Skeletal muscle tissue (tissue), 3 donors: ENCODE measurements at regions not wholly inside any gene's neighbourhood (a gene's known extent, or its start where the extent isn't known, plus 50 kb on each side); places are given as distances from the start of the nearest gene placed in this dataset.

Experiments
- H3K27ac ChIP-seq: one replicate; pipeline ENCODE4 v1.7.0; 2013; ENCODE audit warnings: mild to moderate bottlenecking, low read depth, low read length, inconsistent platforms
- H3K27me3 ChIP-seq, 3 donors: one replicate each; pipeline ENCODE4 v1.7.0; 2013; ENCODE audit warnings: low read length in 3 of 3; ENCODE audit not compliant: control insufficient read depth in 3 of 3, insufficient read depth in 3 of 3
- H3K36me3 ChIP-seq, 3 donors: one replicate each; pipeline ENCODE4 v1.7.0; 2013; ENCODE audit warnings: low read length in 3 of 3; ENCODE audit not compliant: control insufficient read depth in 3 of 3, insufficient read depth in 3 of 3
- H3K4me1 ChIP-seq, 3 donors: one replicate each; pipeline ENCODE4 v1.7.0; 2013; ENCODE audit warnings: low read length in 3 of 3, mild to moderate bottlenecking in 3 of 3; ENCODE audit not compliant: control insufficient read depth in 3 of 3, insufficient read depth in 3 of 3
- H3K4me3 ChIP-seq, 3 donors: one replicate each; pipeline ENCODE4 v1.7.0; 2013; ENCODE audit warnings: low read length in 3 of 3
- H3K9ac ChIP-seq, 3 donors: one replicate each; pipeline ENCODE4 v1.7.0; 2013; ENCODE audit warnings: low read length in 3 of 3, mild to moderate bottlenecking in 3 of 3, moderate library complexity in 2 of 3, low read depth in 1 of 3
- H3K9me3 ChIP-seq, 3 donors: one replicate each; pipeline ENCODE4 v1.7.0; 2013; ENCODE audit warnings: low read length in 3 of 3; ENCODE audit not compliant: control insufficient read depth in 3 of 3
- donor health status: Osteomylitis.

DNA sequence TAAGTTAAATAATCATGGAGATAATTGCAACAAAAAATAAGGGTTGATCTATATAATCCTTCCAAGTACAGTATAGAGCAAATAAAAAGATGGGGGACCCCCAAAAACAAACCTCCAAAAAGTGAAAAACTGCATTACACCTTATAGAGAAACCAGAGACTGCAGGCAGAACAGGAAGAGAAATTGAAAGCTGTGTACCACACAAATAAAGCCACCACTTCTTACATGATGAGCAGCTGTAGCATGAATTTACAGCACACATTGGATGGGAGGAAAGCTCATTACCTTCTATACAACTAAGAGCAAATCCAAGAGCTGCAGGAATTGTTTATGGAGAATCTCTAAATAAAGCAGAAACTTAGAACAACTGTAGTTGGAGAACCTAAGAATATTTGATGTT is 152.4 kb upstream of the PDE5A start:
- no peaks in the 10 kb centered on the region for H3K27me3 ChIP-seq
- H3K4me1 ChIP-seq = no peaks in the 10 kb centered on the region
- no peaks in the 10 kb centered on the region for H3K9me3 ChIP-seq
- H3K9ac ChIP-seq = no peak overlapping the region
- H3K4me3 ChIP-seq = no peak overlapping the region
- H3K36me3 ChIP-seq = no peaks in the 10 kb centered on the region
- H3K27ac ChIP-seq = no peak overlapping the region

DNA sequence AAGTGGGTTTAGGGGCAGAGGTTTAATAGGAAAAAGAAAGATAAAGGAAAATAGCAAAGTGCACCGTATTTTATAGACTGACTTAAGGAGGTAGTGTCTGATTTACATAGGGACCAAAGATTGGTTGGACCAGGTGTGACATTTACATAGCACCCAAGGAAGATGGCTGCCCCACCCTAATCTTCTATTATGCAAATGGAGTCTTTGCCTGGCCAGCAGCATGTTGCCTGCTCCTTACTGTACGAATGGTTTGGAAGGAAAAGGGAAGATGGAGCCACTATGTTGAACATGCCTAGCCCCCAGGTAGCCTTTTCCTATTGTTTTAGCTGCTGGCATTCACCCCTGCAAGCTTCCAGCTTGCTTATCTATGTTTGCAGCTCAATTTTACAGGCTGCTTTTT is 146.2 kb upstream of the PDE5A start:
- Histone ChIP-seq H3K9me3 (no peaks in the 10 kb centered on the region), H3K9ac (no peak overlapping the region), H3K4me3 (no peak overlapping the region)

DNA sequence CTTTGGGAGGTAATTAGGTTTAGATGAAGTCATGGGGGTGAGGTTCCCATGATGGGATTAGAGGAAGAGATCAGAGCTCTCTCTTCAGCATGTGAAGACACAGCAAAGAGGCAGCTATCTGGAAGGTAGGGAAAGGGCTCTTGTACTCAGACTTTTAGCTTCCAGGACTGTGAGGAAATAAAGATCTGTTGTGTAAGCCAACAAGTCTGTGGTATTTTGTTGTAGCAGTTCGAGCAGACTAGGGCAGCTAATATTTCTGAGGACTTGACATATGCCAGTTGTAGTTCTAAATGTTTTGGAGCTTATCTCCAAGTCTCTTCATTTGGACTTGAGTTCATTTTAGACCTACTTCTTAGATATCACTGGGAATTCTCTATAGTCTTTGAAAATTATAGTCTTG is 137.3 kb upstream of the PDE5A start:
- Histone ChIP-seq H3K4me3 (no peak overlapping the region), H3K27me3 (no peaks in the 10 kb centered on the region), H3K27ac (no peak overlapping the region), H3K4me1 (no peaks in the 10 kb centered on the region), H3K36me3 (no peaks in the 10 kb centered on the region), H3K9me3 (peaks cover 0 to 2% (median 0%) of the 10 kb centered on the region in 3 donors), H3K9ac (no peak overlapping the region)

More for the DNA sequence above, 146.2 kb upstream of the PDE5A start:
- Histone ChIP-seq H3K27me3 (no peaks in the 10 kb centered on the region), H3K36me3 (no peaks in the 10 kb centered on the region), H3K4me1 (no peaks in the 10 kb centered on the region), H3K27ac (no peak overlapping the region)

DNA sequence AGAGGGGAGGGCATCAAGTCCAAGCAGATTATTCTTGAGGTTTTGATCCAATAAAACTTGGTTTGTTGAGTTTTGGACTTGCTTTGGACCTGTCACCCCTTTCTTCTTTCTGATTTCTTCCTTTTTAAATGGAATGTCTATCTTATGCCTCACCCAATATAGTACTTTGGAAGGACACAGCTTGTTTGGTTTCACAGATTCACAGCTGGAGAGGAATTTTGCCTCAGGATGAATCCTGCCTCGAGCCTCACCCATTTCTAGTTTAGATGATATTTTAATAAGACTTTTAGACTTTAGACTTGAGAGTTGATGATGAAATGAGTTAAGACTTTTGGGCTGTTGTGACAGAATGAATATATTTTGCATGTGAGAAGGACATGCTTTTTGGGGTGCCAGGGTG is 136.9 kb upstream of the PDE5A start:
- Histone ChIP-seq H3K4me1 (no peaks in the 10 kb centered on the region), H3K36me3 (no peaks in the 10 kb centered on the region), H3K27me3 (no peaks in the 10 kb centered on the region), H3K4me3 (no peak overlapping the region), H3K9ac (no peak overlapping the region), H3K27ac (no peak overlapping the region), H3K9me3 (peaks cover 0 to 2% (median 0%) of the 10 kb centered on the region in 3 donors)

DNA sequence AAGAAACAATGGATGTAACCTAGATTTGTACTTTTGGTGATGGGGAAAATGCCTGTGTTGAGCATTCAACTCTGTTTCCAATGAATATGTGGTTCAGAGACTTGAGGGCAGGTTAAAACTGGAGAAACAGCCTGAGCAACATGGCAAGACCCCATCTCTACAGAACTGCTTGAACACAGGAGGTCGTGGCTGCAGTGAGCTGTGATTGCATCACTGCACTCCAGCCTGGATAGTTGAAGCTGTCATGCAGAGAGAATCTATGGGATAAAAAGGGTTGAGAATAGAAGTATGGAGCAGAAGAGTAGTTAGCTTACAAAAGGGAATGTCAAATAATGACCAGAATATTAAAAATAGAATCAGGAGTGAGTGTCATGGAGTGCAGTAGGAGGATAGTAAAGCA is 134.8 kb upstream of the PDE5A start:
- H3K27me3 ChIP-seq = no peaks in the 10 kb centered on the region
- H3K9me3 ChIP-seq = peaks cover 0 to 2% (median 0%) of the 10 kb centered on the region in 3 donors
- H3K4me3 ChIP-seq = no peak overlapping the region
- no peak overlapping the region for H3K27ac ChIP-seq
- no peaks in the 10 kb centered on the region for H3K4me1 ChIP-seq
- no peaks in the 10 kb centered on the region for H3K36me3 ChIP-seq
- no peak overlapping the region for H3K9ac ChIP-seq

DNA sequence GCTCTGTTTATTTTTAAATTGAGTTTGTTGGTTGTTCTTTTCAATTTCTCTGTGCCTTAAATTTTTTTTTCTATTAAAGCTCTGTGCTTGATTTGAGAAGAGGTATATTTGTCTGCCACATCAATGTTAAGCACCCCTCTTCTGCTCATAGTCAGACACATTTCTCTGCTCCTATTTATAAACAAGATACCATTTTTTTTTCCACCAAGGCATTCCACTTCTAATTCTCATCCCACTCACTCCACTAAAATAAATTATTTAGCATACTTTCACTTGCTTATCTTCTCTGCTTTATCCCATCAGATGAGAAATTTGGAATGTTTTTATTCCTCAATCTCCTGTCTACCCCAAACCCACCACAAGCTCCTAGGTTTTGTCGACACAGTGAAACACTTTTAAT is 127.0 kb upstream of the PDE5A start:
- H3K4me3 ChIP-seq = no peak overlapping the region
- no peak overlapping the region for H3K27ac ChIP-seq
- H3K4me1 ChIP-seq = no peaks in the 10 kb centered on the region
- H3K36me3 ChIP-seq = no peaks in the 10 kb centered on the region
- H3K9me3 ChIP-seq = no peaks in the 10 kb centered on the region
- H3K27me3 ChIP-seq = no peaks in the 10 kb centered on the region
- no peak overlapping the region for H3K9ac ChIP-seq

DNA sequence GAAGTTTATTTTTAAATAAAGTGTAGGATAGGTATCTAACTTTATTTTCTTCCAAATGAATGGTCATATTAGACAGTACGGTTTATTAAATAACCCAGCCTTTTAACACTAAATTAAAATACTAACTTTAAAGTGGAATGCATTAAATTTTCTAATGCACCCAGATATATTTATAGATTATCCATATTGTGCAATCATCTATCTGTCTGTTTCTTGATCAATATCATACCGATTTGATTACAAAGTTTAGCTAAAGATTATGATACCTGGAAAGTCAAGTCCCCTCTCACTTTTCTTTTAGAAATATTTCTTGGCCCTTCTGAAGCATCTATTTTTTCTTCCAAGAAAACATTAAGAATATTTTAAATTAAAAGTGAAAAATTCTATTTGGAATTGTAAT is 124.3 kb upstream of the PDE5A start:
- Histone ChIP-seq H3K9me3 (no peaks in the 10 kb centered on the region), H3K27ac (no peak overlapping the region), H3K36me3 (no peaks in the 10 kb centered on the region), H3K27me3 (no peaks in the 10 kb centered on the region), H3K4me1 (peaks cover 2 to 6% (median 4%) of the 10 kb centered on the region in 3 donors), H3K4me3 (no peak overlapping the region), H3K9ac (no peak overlapping the region)

DNA sequence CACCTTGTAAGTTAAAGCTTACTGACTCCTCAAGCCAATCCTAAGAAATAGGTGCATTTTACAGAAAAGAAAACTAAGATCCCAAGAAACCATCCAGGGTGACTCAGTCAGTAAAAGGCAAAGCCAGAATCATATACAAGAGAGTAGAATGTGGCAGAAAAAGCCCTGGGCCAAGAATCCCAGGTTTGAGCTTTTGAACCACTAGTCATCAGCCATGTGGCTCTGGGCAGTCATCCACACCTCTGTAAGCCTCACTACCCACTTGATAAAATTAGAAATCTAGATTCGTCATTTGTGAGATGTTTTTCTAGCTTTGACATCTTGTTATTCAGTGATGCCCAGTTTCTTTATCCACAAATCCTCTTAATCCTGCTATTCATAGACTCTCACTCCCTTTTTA is 122.2 kb upstream of the PDE5A start:
- no peak overlapping the region for H3K9ac ChIP-seq
- peaks cover 2 to 6% (median 4%) of the 10 kb centered on the region in 3 donors for H3K4me1 ChIP-seq
- H3K4me3 ChIP-seq = no peak overlapping the region
- H3K36me3 ChIP-seq = no peaks in the 10 kb centered on the region
- H3K27me3 ChIP-seq = no peaks in the 10 kb centered on the region
- peak overlapping the region; percentile 10 for H3K27ac ChIP-seq
- H3K9me3 ChIP-seq = no peaks in the 10 kb centered on the region

DNA sequence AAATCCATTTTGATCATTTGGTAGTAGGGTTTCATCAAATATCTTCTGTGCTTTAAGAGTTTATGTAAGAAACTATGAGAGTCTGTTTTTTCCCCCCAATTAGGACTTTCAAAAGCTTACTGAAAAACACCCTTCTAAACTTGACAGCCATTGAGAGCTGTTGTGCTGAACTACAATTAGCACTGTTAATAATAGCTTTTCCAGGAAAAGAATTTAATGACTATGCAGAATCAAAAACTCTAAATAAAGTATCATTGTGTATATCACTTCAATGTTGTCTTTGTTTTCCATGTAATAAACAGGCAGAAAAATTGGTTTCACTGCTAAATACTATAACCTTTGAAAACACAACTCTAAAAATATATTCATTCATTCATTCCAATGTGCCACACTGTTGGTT is 121.4 kb upstream of the PDE5A start:
- Histone ChIP-seq H3K27ac (peak overlapping the region; percentile 10), H3K4me3 (no peak overlapping the region), H3K9ac (no peak overlapping the region), H3K27me3 (no peaks in the 10 kb centered on the region), H3K36me3 (no peaks in the 10 kb centered on the region), H3K9me3 (no peaks in the 10 kb centered on the region), H3K4me1 (peaks cover 2 to 6% (median 4%) of the 10 kb centered on the region in 3 donors)

DNA sequence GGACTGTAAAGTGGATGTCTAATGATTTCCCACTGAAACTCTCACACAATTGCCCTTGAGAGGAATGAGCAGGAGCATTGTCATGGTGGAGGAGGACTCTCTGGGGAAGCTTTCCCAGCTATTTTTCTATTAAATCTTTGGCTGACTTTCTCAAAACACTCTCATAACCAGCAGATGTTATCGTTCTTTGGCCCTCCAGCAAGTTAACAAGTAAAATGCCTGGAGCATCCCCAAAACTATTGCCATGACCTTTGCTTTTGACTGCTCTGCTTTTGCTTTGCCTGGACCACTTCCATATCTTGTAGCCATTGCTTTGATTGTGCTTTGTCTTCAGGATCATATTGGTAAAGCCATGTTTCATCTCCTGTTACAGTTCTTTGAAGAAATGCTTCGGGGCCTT is 120.2 kb upstream of the PDE5A start:
- no peaks in the 10 kb centered on the region for H3K27me3 ChIP-seq
- peaks cover 4 to 6% (median 4%) of the 10 kb centered on the region in 3 donors for H3K4me1 ChIP-seq
- H3K4me3 ChIP-seq = no peak overlapping the region
- H3K9me3 ChIP-seq = no peaks in the 10 kb centered on the region
- H3K9ac ChIP-seq = no peak overlapping the region
- H3K36me3 ChIP-seq = no peaks in the 10 kb centered on the region
- H3K27ac ChIP-seq = no peak overlapping the region

DNA sequence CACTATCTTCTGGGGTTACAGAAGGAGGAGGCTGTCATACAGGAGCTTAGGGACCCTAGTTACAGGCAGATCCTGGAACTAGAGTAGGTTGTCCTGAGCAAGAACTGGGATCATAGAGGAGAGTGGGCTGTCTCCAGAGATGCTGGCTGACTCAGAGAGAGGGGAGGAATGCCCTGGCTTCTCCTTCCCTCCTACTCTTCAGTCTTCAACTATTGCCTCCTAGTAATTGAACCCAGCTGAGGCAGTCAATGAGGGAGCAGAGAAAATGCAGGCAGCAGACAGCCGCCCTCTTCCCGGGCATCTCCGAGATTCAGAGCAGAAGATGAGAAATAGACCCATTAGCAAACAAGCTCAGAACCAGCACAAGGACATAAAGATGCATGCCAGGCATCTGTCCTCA is 118.3 kb upstream of the PDE5A start:
- Histone ChIP-seq H3K9me3 (no peaks in the 10 kb centered on the region), H3K36me3 (no peaks in the 10 kb centered on the region), H3K4me3 (no peak overlapping the region), H3K9ac (no peak overlapping the region), H3K27ac (no peak overlapping the region), H3K27me3 (no peaks in the 10 kb centered on the region), H3K4me1 (peaks cover 4 to 6% (median 4%) of the 10 kb centered on the region in 3 donors)
